Transverse colon (tissue), 4 donors: ENCODE measurements at regions not wholly inside any gene's neighbourhood (a gene's known extent, or its start where the extent isn't known, plus 50 kb on each side); places are given as distances from the start of the nearest gene placed in this dataset.

ENCODE experiments used
- DNase-seq: peaks from one replicate; pipeline ENCODE4 v3.0.0-alpha.2; 2019
- H3K27ac ChIP-seq, 4 donors: fragments of 200-600 bp; sonication (generic); 2 replicates each; pipeline ENCODE4 v1.5.1; 2016 to 2018; ENCODE audit warnings: inconsistent platforms in 4 of 4
- H3K27me3 ChIP-seq: fragments of 200-600 bp; sonication (generic); 2 replicates; pipeline ENCODE4 v1.5.1; 2017; ENCODE audit warnings: inconsistent platforms
- H3K36me3 ChIP-seq, 4 donors: fragments of 200-600 bp; sonication (generic); 2 replicates each; pipeline ENCODE4 v1.5.1; 2017 to 2019; ENCODE audit warnings: inconsistent platforms in 4 of 4
- H3K4me1 ChIP-seq, 4 donors: fragments of 200-600 bp; sonication (generic); 2 replicates each; pipeline ENCODE4 v1.5.1; 2017 to 2020; ENCODE audit warnings: inconsistent platforms in 4 of 4
- H3K4me3 ChIP-seq, 4 donors: fragments of 200-600 bp; sonication (generic); 1 replicate in 1 of 4; 2 replicates in 3 of 4; pipeline versions ENCODE4 v1.5.1 to v1.6.1; 2017 to 2019; ENCODE audit warnings: inconsistent platforms in 4 of 4
- H3K9me3 ChIP-seq, 2 donors: fragments of 200-600 bp; sonication (generic); 2 replicates each; pipeline ENCODE4 v1.5.1; 2017 to 2019; ENCODE audit warnings: inconsistent platforms in 2 of 2
- EP300 ChIP-seq: sonication (generic); formaldehyde crosslinking; IDR thresholded peaks from one replicate; pipeline ENCODE4 v1.6.1; 2017; ENCODE audit warnings: antibody characterized with exemption, low read depth
- POLR2A ChIP-seq: fragments of 450-650 bp; IDR thresholded peaks from one replicate; pipeline ENCODE4 v1.6.1; 2016; ENCODE audit warnings: antibody characterized with exemption, mild to moderate bottlenecking, moderate library complexity
- POLR2AphosphoS5 ChIP-seq, 3 donors: sonication (generic); formaldehyde crosslinking; IDR thresholded peaks; one replicate each; pipeline ENCODE4 v1.6.1; 2016; ENCODE audit warnings: antibody characterized with exemption in 3 of 3
- WGBS, 2 donors: methylation state at CpG; one replicate each; pipeline ENCODE4 v1.1.5; 2018; ENCODE audit warnings: low coverage in 1 of 2; 5-methylcytosine and 5-hydroxymethylcytosine counted together
- in situ Hi-C, 4 donors: fragments of 200-750 bp; cut with MboI; loops; one replicate each; pipeline versions ENCODE4 v1.15.0 to v1.15.1; 2017; ENCODE audit warnings: low sequenced_read_pairs in 3 of 4, low pct_ligation_motif_present in 1 of 4, low pct_unique_long_range_greater_than_20kb in 1 of 4
- intact Hi-C: fragments of 100-400 bp; cut with DNase I; formaldehyde crosslinking; loops from one replicate; pipeline ENCODE4 v1.15.1; 2023; ENCODE audit warnings: low total_unique reads
- TF ChIP-seq, protein P1 (sequence below), 5 experiments: fragments of 200-600 bp in 3 of 5; fragments of 450-650 bp in 2 of 5; sonication (generic) in 3 of 5; IDR thresholded peaks; 1 replicate in 2 of 5; 2 replicates in 3 of 5; pipeline ENCODE4 v1.5.1; 2016 to 2017; ENCODE audit warnings: antibody characterized with exemption in 5 of 5, inconsistent platforms in 3 of 5, mild to moderate bottlenecking in 2 of 5, moderate library complexity in 1 of 5

DNA sequence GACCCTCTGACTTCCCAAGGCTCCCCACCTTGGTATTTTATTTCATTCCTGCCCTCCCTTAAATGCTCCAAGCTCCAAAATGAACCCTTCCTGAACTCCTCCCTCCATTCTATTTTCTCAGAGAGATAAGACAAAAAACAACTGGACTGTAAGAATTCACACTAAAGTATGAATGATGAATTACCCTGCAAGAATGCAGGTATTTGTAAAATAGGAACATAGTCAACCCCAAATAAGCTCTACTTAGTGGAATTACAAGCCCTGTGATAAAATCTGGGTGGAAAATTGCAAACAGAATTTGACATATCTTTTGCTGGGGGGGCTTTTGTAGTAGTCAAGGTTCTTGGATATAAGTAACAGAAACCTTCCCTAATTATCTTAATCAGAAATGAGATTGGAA, 67.8 kb upstream of the GJA8 start:
- Histone ChIP-seq H3K27me3 (no peaks in the 10 kb centered on the region), H3K27ac (no peak overlapping the region), H3K4me1 (no peaks in the 10 kb centered on the region), H3K9me3 (no peaks in the 10 kb centered on the region), H3K4me3 (no peak overlapping the region), H3K36me3 (no peaks in the 10 kb centered on the region)
- intact Hi-C loops = no loop called here
- TF ChIP-seq POLR2A = no peak
- no peak for DNase-seq
- in situ Hi-C loops = no loop called here

GRCh38 chr1:147837129-147837963, 65.2 kb upstream of the GJA8 start:
- no peaks in the 10 kb centered on the region for H3K27me3 ChIP-seq
- DNase-seq = no peak
- intact Hi-C loops = no loop called here
- H3K36me3 ChIP-seq = no peaks in the 10 kb centered on the region
- no peaks in the 10 kb centered on the region for H3K9me3 ChIP-seq
- H3K4me3 ChIP-seq = no peak overlapping the region
- no peaks in the 10 kb centered on the region for H3K4me1 ChIP-seq
- 65 to 69% methylated on average over 3 to 11 of the region's 11 CpGs for WGBS, 2 donors
- TF ChIP-seq EP300 (no peak), POLR2AphosphoS5 (IDR thresholded peaks at IDR 0.05) (no peak), POLR2A (no peak)
- TF ChIP-seq, protein P1, sequence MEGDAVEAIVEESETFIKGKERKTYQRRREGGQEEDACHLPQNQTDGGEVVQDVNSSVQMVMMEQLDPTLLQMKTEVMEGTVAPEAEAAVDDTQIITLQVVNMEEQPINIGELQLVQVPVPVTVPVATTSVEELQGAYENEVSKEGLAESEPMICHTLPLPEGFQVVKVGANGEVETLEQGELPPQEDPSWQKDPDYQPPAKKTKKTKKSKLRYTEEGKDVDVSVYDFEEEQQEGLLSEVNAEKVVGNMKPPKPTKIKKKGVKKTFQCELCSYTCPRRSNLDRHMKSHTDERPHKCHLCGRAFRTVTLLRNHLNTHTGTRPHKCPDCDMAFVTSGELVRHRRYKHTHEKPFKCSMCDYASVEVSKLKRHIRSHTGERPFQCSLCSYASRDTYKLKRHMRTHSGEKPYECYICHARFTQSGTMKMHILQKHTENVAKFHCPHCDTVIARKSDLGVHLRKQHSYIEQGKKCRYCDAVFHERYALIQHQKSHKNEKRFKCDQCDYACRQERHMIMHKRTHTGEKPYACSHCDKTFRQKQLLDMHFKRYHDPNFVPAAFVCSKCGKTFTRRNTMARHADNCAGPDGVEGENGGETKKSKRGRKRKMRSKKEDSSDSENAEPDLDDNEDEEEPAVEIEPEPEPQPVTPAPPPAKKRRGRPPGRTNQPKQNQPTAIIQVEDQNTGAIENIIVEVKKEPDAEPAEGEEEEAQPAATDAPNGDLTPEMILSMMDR (IDR thresholded peaks at IDR 0.05) = no peak
- in situ Hi-C loops = no loop called here
- H3K27ac ChIP-seq = no peak overlapping the region

GRCh38 chr1:147837964-147838292, 64.7 kb upstream of the GJA8 start:
- TF ChIP-seq, protein P1 (IDR thresholded peaks at IDR 0.05) = no peak
- no peak for TF ChIP-seq POLR2AphosphoS5 (IDR thresholded peaks at IDR 0.05)
- TF ChIP-seq EP300 = no peak
- in situ Hi-C loops = no loop called here
- H3K4me3 ChIP-seq = no peak overlapping the region
- DNase-seq = no peak
- H3K4me1 ChIP-seq = no peaks in the 10 kb centered on the region
- no peaks in the 10 kb centered on the region for H3K27me3 ChIP-seq
- WGBS, 2 donors = 40 to 54% methylated on average over 2 of the region's 2 CpGs
- no peaks in the 10 kb centered on the region for H3K36me3 ChIP-seq
- no peak overlapping the region for H3K27ac ChIP-seq
- intact Hi-C loops = no loop called here
- no peaks in the 10 kb centered on the region for H3K9me3 ChIP-seq

GRCh38 chr1:147840909-147841308, 61.7 kb upstream of the GJA8 start:
- Histone ChIP-seq H3K4me3 (no peak overlapping the region), H3K9me3 (no peaks in the 10 kb centered on the region), H3K36me3 (no peaks in the 10 kb centered on the region), H3K27ac (no peak overlapping the region), H3K27me3 (no peaks in the 10 kb centered on the region), H3K4me1 (no peaks in the 10 kb centered on the region)
- WGBS, 2 donors = 80% methylated on average over 4 of the region's 4 CpGs; no CpG with 5 or more reads in 1 of the 2 donors
- in situ Hi-C loops (no loop called here), intact Hi-C loops (no loop called here)
- DNase-seq = no peak
- TF ChIP-seq, protein P1 (IDR thresholded peaks at IDR 0.05) = no peak
- TF ChIP-seq POLR2AphosphoS5 (IDR thresholded peaks at IDR 0.05) = no peak
- TF ChIP-seq EP300 = no peak
- TF ChIP-seq POLR2A = no peak

DNA sequence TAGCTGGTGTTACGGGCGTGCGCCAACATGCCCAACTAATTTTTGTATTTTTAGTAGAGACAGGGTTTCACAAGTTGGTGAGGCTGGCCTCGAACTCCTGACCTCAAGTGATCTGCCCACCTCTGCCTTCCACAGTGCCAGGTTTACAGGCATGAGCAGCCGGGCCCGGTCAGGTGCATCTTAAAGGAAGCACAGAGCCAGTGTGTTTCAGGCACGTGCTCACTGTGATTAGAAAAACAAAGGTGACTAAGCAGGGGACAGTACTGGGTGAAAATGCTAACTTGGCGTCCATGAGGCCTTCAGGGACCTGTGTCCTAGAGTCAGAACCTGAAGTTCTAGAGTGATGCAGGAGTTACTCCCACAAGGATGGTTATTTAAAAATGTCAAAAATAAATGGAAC, 60.0 kb upstream of the GJA8 start:
- Histone ChIP-seq H3K4me1 (no peaks in the 10 kb centered on the region), H3K36me3 (no peaks in the 10 kb centered on the region), H3K27ac (no peak overlapping the region), H3K9me3 (no peaks in the 10 kb centered on the region), H3K4me3 (no peak overlapping the region), H3K27me3 (no peaks in the 10 kb centered on the region)
- WGBS, 2 donors = 69 to 83% methylated on average over 2 to 8 of the region's 8 CpGs
- intact Hi-C loops = no loop called here
- no peak for TF ChIP-seq EP300
- TF ChIP-seq POLR2AphosphoS5 (IDR thresholded peaks at IDR 0.05) = no peak
- TF ChIP-seq, protein P1 (IDR thresholded peaks at IDR 0.05) = no peak
- no peak for TF ChIP-seq POLR2A
- DNase-seq = no peak
- in situ Hi-C loops = no loop called here
